ENCODE measurements at regions not wholly inside any gene's neighbourhood (a gene's known extent, or its start where the extent isn't known, plus 50 kb on each side); places are given as distances from the start of the nearest gene placed in this dataset.
"Not testable (repeated sequence)": the region's sequence is repeated elsewhere in the genome, so short reads cannot be mapped to it uniquely, and the experiment has no call there.

DNA sequence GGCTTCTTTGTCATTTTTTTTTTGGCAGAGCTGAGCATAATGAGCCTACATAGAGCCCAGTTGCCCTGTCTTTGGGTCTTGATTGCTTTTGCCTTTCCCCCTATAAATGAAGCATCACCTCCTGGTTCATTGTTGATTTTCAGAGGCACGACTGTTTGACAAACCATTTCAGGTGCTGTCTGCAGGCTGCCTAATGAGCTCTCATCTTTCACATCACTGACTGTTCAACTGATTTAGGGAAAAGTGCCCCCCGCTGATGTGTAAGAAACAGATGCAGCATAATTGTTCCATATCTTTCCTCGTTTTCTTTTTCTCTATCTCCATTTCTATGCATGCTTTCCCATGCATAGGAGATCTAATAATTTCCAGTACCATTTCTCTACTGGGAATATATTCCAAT is 338.6 kb downstream of the TMEM38B start:
- Histone ChIP-seq H3K36me3 (ENCODE audit: insufficient read depth, insufficient read length, low read length) (no peaks in the 10 kb centered on the region), H3K4me3 (ENCODE audit: insufficient read length, low read depth) (no peak overlapping the region), H3K27me3 (ENCODE audit: insufficient read depth, insufficient read length) (no peaks in the 10 kb centered on the region), H3K9ac (ENCODE audit: insufficient read length, low read depth) (no peak overlapping the region), H3K4me1 (ENCODE audit: insufficient read depth, insufficient read length) (no peaks in the 10 kb centered on the region), H3K9me3 (ENCODE audit: insufficient read depth, low read length) (peaks cover 4% of the 10 kb centered on the region; the same call in 1 of the 2 replicates)
- DNase-seq (ENCODE audit: low read depth, low spot score) = no peak
- no peak for TF ChIP-seq YY1 (IDR thresholded peaks at IDR 0.05; ENCODE audit: insufficient read depth, insufficient read length)
- no peak for TF ChIP-seq ZNF274 (IDR thresholded peaks at IDR 0.05; ENCODE audit: low read depth, low read length)
- TF ChIP-seq SUZ12 (IDR thresholded peaks at IDR 0.05; ENCODE audit: extremely low read depth, insufficient read depth, insufficient read length) = no peak

DNA sequence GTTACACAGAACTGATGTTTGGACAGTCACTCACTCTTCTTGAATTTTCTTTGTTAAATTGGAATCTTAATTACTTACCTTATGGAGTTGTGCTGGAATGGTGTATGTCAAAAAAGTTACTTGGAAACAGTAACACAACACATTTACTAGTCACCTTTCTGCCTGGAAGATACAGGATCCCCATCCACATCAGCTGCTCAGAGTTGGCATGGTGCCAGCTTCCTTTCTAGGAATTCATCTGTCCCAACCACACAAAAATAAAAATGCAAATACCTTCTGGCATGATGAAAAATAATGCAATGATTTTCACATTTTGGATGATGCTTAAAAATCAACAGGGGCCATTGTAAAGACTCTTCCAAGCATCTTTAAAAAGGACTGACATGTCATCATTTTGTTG is 341.5 kb downstream of the TMEM38B start:
- no peaks in the 10 kb centered on the region for H3K9me3 ChIP-seq (ENCODE audit: insufficient read depth, low read length)
- H3K36me3 ChIP-seq (ENCODE audit: insufficient read depth, insufficient read length, low read length) = no peaks in the 10 kb centered on the region
- no peak overlapping the region for H3K9ac ChIP-seq (ENCODE audit: insufficient read length, low read depth)
- H3K27me3 ChIP-seq (ENCODE audit: insufficient read depth, insufficient read length) = no peaks in the 10 kb centered on the region
- H3K4me1 ChIP-seq (ENCODE audit: insufficient read depth, insufficient read length) = no peaks in the 10 kb centered on the region
- DNase-seq (ENCODE audit: low read depth, low spot score) = no peak
- TF ChIP-seq ZNF274 (IDR thresholded peaks at IDR 0.05; ENCODE audit: low read depth, low read length) = no peak
- no peak for TF ChIP-seq YY1 (IDR thresholded peaks at IDR 0.05; ENCODE audit: insufficient read depth, insufficient read length)
- no peak for TF ChIP-seq SUZ12 (IDR thresholded peaks at IDR 0.05; ENCODE audit: extremely low read depth, insufficient read depth, insufficient read length)
- no peak overlapping the region for H3K4me3 ChIP-seq (ENCODE audit: insufficient read length, low read depth)

DNA sequence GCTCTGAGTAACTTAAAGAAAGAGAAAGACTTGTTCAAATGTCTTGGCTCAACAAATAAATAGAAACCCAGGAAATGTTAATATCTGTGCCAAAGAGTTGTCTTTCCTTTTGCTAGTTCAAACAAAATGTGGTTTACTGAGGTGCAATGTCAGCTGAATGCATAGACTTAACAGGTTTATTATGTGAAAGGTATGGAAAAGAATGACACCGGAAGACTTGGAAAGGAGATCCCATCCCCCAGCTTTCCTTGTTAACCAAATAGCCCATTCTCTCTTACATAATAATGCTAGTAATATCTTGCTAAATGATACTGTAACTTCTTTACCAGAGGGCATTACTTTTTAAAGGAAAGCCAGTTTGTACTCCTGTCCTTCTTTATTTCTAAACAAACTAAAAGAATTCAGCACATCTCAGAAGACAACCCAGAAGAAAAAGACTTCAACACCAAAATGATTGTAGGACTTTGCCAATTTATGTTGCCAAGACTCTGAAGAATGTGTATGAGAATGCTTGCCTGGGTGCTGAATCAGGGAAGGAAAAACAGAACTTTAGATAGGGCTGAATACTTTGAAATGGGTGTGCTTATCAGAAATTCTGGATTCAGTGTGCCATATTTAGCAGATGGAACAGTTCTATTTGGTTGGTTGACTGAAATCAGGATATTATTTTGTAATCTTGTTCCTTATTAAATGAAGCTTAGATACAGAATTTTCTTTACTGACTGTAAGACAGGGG is 344.1 kb downstream of the TMEM38B start:
- Histone ChIP-seq H3K9me3 (ENCODE audit: insufficient read depth, low read length) (no peaks in the 10 kb centered on the region), H3K36me3 (ENCODE audit: insufficient read depth, insufficient read length, low read length) (no peaks in the 10 kb centered on the region), H3K27me3 (ENCODE audit: insufficient read depth, insufficient read length) (no peaks in the 10 kb centered on the region), H3K9ac (ENCODE audit: insufficient read length, low read depth) (no peak overlapping the region), H3K4me1 (ENCODE audit: insufficient read depth, insufficient read length) (no peaks in the 10 kb centered on the region), H3K4me3 (ENCODE audit: insufficient read length, low read depth) (no peak overlapping the region)
- no peak for DNase-seq (ENCODE audit: low read depth, low spot score)
- TF ChIP-seq SUZ12 (IDR thresholded peaks at IDR 0.05; ENCODE audit: extremely low read depth, insufficient read depth, insufficient read length) (no peak), YY1 (IDR thresholded peaks at IDR 0.05; ENCODE audit: insufficient read depth, insufficient read length) (no peak), ZNF274 (IDR thresholded peaks at IDR 0.05; ENCODE audit: low read depth, low read length) (no peak)

DNA sequence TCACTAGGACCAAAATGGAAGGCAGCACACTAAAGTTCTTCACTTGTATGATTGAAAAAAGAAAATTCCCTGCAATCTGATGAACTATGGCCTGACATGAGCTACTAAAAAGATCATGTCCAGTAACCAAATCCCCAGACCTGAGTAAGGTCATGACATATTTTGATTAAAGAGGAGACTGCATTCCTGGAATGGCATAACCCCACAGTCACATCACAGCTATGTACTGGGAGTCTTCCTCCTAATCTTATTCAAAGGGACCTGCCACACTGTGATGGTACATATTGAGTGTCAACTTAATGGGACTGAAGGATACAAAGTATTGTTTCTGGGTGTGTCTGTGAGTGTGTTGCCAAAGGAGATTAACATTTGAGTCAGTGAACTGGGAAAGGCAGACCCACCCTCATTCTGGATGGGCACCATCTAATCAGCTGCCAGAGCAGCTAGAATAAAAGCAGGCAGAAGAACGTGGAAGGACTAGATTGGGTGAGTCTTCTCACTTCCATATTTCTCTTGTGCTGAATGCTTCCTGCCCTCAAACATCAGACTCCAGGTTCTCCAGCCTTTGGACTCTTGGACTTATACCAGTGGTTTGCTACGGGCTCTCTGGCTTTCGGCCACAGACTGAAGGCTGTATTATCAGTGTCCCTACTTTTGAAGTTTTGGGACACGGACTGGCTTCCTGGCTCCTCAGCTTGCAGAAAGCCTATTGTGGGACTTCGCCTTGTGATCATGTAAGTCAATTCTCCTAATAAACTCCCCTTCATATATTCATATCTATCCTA is 345.0 kb downstream of the TMEM38B start:
- no peak for TF ChIP-seq ZNF274 (IDR thresholded peaks at IDR 0.05; ENCODE audit: low read depth, low read length)
- TF ChIP-seq YY1 (IDR thresholded peaks at IDR 0.05; ENCODE audit: insufficient read depth, insufficient read length) = no peak
- no peak overlapping the region for H3K4me3 ChIP-seq (ENCODE audit: insufficient read length, low read depth)
- no peak for DNase-seq (ENCODE audit: low read depth, low spot score)
- H3K9ac ChIP-seq (ENCODE audit: insufficient read length, low read depth) = no peak overlapping the region
- no peaks in the 10 kb centered on the region for H3K4me1 ChIP-seq (ENCODE audit: insufficient read depth, insufficient read length)
- no peaks in the 10 kb centered on the region for H3K9me3 ChIP-seq (ENCODE audit: insufficient read depth, low read length)
- no peaks in the 10 kb centered on the region for H3K27me3 ChIP-seq (ENCODE audit: insufficient read depth, insufficient read length)
- H3K36me3 ChIP-seq (ENCODE audit: insufficient read depth, insufficient read length, low read length) = no peaks in the 10 kb centered on the region

DNA sequence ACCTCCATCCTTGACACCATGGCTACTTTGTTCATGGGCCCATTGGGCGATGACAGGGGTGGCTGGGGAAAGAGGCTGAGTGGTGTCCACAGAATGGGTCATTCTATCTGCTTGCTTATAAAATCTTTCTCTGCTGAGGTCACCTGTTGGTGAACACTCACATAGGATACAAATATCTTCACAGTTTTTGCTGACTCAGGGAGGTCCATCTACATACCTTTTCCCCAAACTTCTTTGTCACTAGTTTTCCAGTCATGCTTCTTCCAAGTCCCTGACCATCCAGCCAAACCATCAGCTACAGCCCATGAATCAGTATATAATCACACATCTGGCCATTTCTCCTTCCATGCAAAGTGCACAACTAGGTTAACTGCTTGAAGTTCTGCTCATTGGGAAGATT is 347.6 kb downstream of the TMEM38B start:
- not testable (repeated sequence) for H3K9ac ChIP-seq (ENCODE audit: insufficient read length, low read depth); DNase-seq (ENCODE audit: low read depth, low spot score); H3K9me3 ChIP-seq (ENCODE audit: insufficient read depth, low read length); H3K36me3 ChIP-seq (ENCODE audit: insufficient read depth, insufficient read length, low read length); H3K4me1 ChIP-seq (ENCODE audit: insufficient read depth, insufficient read length); H3K27me3 ChIP-seq (ENCODE audit: insufficient read depth, insufficient read length); H3K4me3 ChIP-seq (ENCODE audit: insufficient read length, low read depth)

DNA sequence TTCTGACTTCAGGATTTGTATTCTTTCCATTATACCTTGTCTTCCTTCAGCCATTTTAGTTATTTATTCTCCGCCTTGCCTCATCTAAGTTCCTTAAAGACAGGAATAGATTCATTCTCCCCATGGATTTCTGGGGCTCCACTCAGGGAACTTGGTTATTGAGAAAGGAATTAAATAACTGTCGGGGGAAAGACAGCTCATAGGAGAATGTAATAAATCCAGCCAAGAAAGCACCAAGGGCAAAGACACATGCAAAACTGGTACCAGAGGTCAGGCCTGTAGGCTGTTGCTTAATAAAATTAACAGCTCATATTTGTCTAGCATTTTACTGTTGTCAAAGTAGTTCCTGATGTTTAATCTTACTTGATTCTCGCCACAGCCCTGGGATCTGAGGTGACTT is 357.2 kb downstream of the TMEM38B start:
- Histone ChIP-seq H3K36me3 (ENCODE audit: insufficient read depth, insufficient read length, low read length) (no peaks in the 10 kb centered on the region), H3K4me1 (ENCODE audit: insufficient read depth, insufficient read length) (peaks cover 2% of the 10 kb centered on the region), H3K9ac (ENCODE audit: insufficient read length, low read depth) (no peak overlapping the region), H3K27me3 (ENCODE audit: insufficient read depth, insufficient read length) (no peaks in the 10 kb centered on the region), H3K9me3 (ENCODE audit: insufficient read depth, low read length) (no peaks in the 10 kb centered on the region), H3K4me3 (ENCODE audit: insufficient read length, low read depth) (no peak overlapping the region)
- no peak for DNase-seq (ENCODE audit: low read depth, low spot score)
- TF ChIP-seq SUZ12 (IDR thresholded peaks at IDR 0.05; ENCODE audit: extremely low read depth, insufficient read depth, insufficient read length) (no peak), ZNF274 (IDR thresholded peaks at IDR 0.05; ENCODE audit: low read depth, low read length) (no peak), YY1 (IDR thresholded peaks at IDR 0.05; ENCODE audit: insufficient read depth, insufficient read length) (no peak)

DNA sequence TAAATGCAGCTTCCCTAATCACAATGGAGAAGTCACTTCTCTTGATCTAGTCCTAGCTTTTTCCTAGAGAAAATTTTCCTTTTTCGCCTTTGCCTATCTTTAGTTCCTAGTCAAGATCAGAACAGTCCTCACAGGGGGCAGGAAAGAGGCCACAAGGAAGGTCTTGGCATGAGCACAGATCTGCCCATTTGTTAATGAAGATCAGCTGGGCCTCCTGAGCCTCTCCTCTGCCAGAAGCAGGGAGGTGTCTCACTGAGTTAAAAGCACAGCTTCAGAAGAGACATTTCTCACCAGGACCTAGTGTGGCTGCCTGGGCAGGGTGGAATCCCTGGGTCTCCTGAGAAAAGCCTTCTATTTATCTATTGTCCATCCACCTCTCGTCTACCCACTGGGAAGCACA is 357.8 kb downstream of the TMEM38B start:
- H3K36me3 ChIP-seq (ENCODE audit: insufficient read depth, insufficient read length, low read length) = no peaks in the 10 kb centered on the region
- no peaks in the 10 kb centered on the region for H3K27me3 ChIP-seq (ENCODE audit: insufficient read depth, insufficient read length)
- H3K9ac ChIP-seq (ENCODE audit: insufficient read length, low read depth) = no peak overlapping the region
- TF ChIP-seq ZNF274 (IDR thresholded peaks at IDR 0.05; ENCODE audit: low read depth, low read length) (no peak), SUZ12 (IDR thresholded peaks at IDR 0.05; ENCODE audit: extremely low read depth, insufficient read depth, insufficient read length) (no peak), YY1 (IDR thresholded peaks at IDR 0.05; ENCODE audit: insufficient read depth, insufficient read length) (no peak)
- no peaks in the 10 kb centered on the region for H3K9me3 ChIP-seq (ENCODE audit: insufficient read depth, low read length)
- H3K4me1 ChIP-seq (ENCODE audit: insufficient read depth, insufficient read length) = peaks cover 2% of the 10 kb centered on the region
- no peak overlapping the region for H3K4me3 ChIP-seq (ENCODE audit: insufficient read length, low read depth)
- no peak for DNase-seq (ENCODE audit: low read depth, low spot score)
